Neural progenitor cell (in vitro differentiated cells): ENCODE measurements at regions not wholly inside any gene's neighbourhood (a gene's known extent, or its start where the extent isn't known, plus 50 kb on each side); places are given as distances from the start of the nearest gene placed in this dataset.

Experiments used
- DNase-seq: peaks from one replicate; pipeline ENCODE4 v3.0.0-alpha.2; 2016; ENCODE audit warnings: low spot score
- H2AFZ ChIP-seq: fragments of 200-600 bp; sonication (generic); replicated peaks from 2 replicates; pipeline ENCODE4 v1.6.1; 2016; ENCODE audit warnings: antibody characterized with exemption
- H3F3A ChIP-seq: fragments of 200-600 bp; sonication (generic); 2 replicates; pipeline ENCODE4 v1.6.1; 2016; ENCODE audit warnings: antibody characterized with exemption, low read depth
- H3K27ac ChIP-seq: fragments of 200-600 bp; sonication (generic); 2 replicates; pipeline ENCODE4 v1.5.1; 2016; ENCODE audit warnings: mild to moderate bottlenecking
- H3K27me3 ChIP-seq: fragments of 200-600 bp; sonication (generic); 2 replicates; pipeline ENCODE4 v1.6.1; 2016; ENCODE audit warnings: mild to moderate bottlenecking, moderate library complexity
- H3K36me3 ChIP-seq: fragments of 200-600 bp; sonication (generic); 2 replicates; pipeline ENCODE4 v1.5.1; 2016
- H3K4me1 ChIP-seq: fragments of 200-600 bp; sonication (generic); 2 replicates; pipeline ENCODE4 v1.6.1; 2016; ENCODE audit warnings: mixed run types
- H3K4me2 ChIP-seq: fragments of 200-600 bp; sonication (generic); 2 replicates; pipeline ENCODE4 v1.6.1; 2016
- H3K4me3 ChIP-seq: fragments of 200-600 bp; sonication (generic); 2 replicates; pipeline ENCODE4 v1.5.1; 2016
- H3K79me2 ChIP-seq: fragments of 200-600 bp; sonication (generic); 2 replicates; pipeline ENCODE4 v1.6.1; 2016; ENCODE audit warnings: low read depth
- H3K9ac ChIP-seq: fragments of 200-600 bp; sonication (generic); 2 replicates; pipeline ENCODE4 v1.6.1; 2016
- H3K9me3 ChIP-seq: fragments of 200-600 bp; sonication (generic); 2 replicates; pipeline ENCODE4 v1.5.1; 2016; ENCODE audit warnings: low read depth
- H4K20me1 ChIP-seq: fragments of 200-600 bp; sonication (generic); 2 replicates; pipeline ENCODE4 v1.6.1; 2016; ENCODE audit warnings: low read depth
- H3K27ac Mint-ChIP-seq: 3 replicates; pipeline ENCODE4 v1.8.0; 2021; ENCODE audit warnings: mixed read lengths
- H3K27me3 Mint-ChIP-seq: 2 replicates; pipeline ENCODE4 v1.8.0; 2022; ENCODE audit warnings: low read depth, mild to moderate bottlenecking, inconsistent platforms, moderate library complexity, mixed read lengths; ENCODE audit not compliant: insufficient read depth
- H3K36me3 Mint-ChIP-seq: 3 replicates; pipeline ENCODE4 v1.8.0; 2021; ENCODE audit warnings: mixed read lengths
- H3K4me1 Mint-ChIP-seq: 3 replicates; pipeline ENCODE4 v1.8.0; 2021; ENCODE audit warnings: mixed read lengths
- H3K4me3 Mint-ChIP-seq: 3 replicates; pipeline ENCODE4 v1.8.0; 2021; ENCODE audit warnings: mild to moderate bottlenecking, moderate library complexity, mixed read lengths
- H3K9me3 Mint-ChIP-seq: 3 replicates; pipeline ENCODE4 v1.8.0; 2020; ENCODE audit warnings: mixed read lengths
- EZH2 ChIP-seq: fragments of 200-600 bp; sonication (generic); IDR thresholded peaks from 2 replicates; pipeline ENCODE4 v1.6.1; 2017; ENCODE audit warnings: antibody characterized with exemption, mild to moderate bottlenecking, moderate library complexity
- EZH2phosphoT487 ChIP-seq: fragments of 200-600 bp; sonication (generic); IDR thresholded peaks from 2 replicates; pipeline ENCODE4 v1.6.1; 2017; ENCODE audit warnings: antibody characterized with exemption
- TF ChIP-seq, protein P1 (sequence below): fragments of 200-600 bp; sonication (generic); IDR thresholded peaks from 2 replicates; pipeline ENCODE4 v1.5.1; 2017; ENCODE audit warnings: antibody characterized with exemption, mild to moderate bottlenecking

DNA sequence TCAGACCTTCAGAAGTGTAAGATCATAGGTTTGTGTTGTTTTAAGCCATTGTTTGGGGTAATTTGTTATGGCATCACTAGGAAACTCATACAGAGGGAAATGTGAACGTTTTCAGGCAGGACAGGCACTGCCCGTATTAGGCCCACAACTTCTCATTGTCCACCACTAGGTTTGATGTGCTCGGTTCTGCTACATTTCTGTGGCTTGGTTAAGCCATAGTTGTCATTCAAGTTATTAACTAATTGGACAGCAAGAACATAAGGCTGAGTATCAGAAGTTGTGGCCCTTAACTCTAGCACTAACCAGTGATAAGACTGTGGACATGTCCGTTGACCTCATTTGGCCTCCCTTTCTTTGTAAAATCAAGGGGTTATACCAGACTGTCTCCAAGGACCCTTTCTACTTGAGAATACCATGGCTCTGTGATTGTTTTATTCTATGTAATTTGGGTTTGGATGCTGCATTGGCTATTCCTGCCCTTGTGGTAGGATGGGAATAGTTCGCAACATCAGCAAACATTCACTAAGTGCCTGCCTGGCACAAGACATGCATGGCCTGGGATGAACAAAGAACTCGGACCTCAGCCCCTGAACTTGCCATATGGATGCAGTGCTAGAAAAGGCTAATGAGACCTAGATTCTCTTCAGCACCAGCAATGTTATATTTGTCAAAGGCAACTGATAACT, 85.7 kb downstream of the CCDC71L start:
- no peaks in the 10 kb centered on the region for H3K9me3 ChIP-seq
- Mint-ChIP-seq H3K4me1 (no peaks in the 10 kb centered on the region), H3K27ac (no peak overlapping the region), H3K9me3 (no peaks in the 10 kb centered on the region), H3K4me3 (no peak overlapping the region), H3K36me3 (no peaks in the 10 kb centered on the region), H3K27me3 (no peaks in the 10 kb centered on the region)
- no peaks in the 10 kb centered on the region for H3F3A ChIP-seq
- H3K4me2 ChIP-seq = no peak overlapping the region
- no peak overlapping the region for H3K9ac ChIP-seq
- H3K79me2 ChIP-seq = no peaks in the 10 kb centered on the region
- no peak overlapping the region for H3K4me3 ChIP-seq
- H4K20me1 ChIP-seq = no peaks in the 10 kb centered on the region
- no peak overlapping the region for H3K27ac ChIP-seq
- H3K36me3 ChIP-seq = no peaks in the 10 kb centered on the region
- H2AFZ ChIP-seq = no peak overlapping the region
- DNase-seq = no peak
- no peaks in the 10 kb centered on the region for H3K4me1 ChIP-seq
- no peaks in the 10 kb centered on the region for H3K27me3 ChIP-seq
- TF ChIP-seq EZH2 (no peak), EZH2phosphoT487 (no peak)
- TF ChIP-seq, protein P1, sequence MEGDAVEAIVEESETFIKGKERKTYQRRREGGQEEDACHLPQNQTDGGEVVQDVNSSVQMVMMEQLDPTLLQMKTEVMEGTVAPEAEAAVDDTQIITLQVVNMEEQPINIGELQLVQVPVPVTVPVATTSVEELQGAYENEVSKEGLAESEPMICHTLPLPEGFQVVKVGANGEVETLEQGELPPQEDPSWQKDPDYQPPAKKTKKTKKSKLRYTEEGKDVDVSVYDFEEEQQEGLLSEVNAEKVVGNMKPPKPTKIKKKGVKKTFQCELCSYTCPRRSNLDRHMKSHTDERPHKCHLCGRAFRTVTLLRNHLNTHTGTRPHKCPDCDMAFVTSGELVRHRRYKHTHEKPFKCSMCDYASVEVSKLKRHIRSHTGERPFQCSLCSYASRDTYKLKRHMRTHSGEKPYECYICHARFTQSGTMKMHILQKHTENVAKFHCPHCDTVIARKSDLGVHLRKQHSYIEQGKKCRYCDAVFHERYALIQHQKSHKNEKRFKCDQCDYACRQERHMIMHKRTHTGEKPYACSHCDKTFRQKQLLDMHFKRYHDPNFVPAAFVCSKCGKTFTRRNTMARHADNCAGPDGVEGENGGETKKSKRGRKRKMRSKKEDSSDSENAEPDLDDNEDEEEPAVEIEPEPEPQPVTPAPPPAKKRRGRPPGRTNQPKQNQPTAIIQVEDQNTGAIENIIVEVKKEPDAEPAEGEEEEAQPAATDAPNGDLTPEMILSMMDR = no peak

DNA sequence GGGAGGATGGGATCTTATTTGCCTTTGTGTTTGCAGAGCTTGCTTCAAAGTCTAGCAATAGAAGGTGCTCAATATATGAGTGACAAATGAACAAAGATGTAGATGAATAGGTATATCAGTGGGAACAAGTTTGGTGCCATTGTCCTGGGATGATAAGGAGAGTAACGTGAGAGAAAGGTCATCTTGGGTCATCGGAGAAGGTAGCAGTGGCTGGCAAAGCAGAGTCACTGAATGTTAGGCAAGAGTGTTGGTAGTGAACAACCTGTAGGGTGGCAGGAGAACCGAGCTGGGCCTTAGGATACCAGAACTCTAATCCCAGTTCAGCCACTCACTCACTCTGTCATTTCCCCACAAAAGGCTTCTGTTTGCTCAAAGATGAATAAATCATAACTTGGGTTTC, 87.2 kb downstream of the CCDC71L start:
- Histone ChIP-seq H3K27me3 (no peaks in the 10 kb centered on the region), H3K9me3 (no peaks in the 10 kb centered on the region), H3K9ac (no peak overlapping the region), H3K4me2 (no peak overlapping the region), H3K4me3 (no peak overlapping the region), H2AFZ (no peak overlapping the region), H3K4me1 (peaks cover 5% of the 10 kb centered on the region), H3K27ac (no peak overlapping the region), H3K79me2 (no peaks in the 10 kb centered on the region), H3K36me3 (no peaks in the 10 kb centered on the region), H4K20me1 (no peaks in the 10 kb centered on the region), H3F3A (no peaks in the 10 kb centered on the region)
- TF ChIP-seq EZH2 (no peak), EZH2phosphoT487 (no peak)
- TF ChIP-seq, protein P1 = no peak
- Mint-ChIP-seq H3K4me3 (no peak overlapping the region), H3K9me3 (no peaks in the 10 kb centered on the region), H3K27me3 (no peaks in the 10 kb centered on the region), H3K4me1 (peaks cover 2% of the 10 kb centered on the region), H3K36me3 (no peaks in the 10 kb centered on the region), H3K27ac (no peak overlapping the region)
- DNase-seq = no peak

DNA sequence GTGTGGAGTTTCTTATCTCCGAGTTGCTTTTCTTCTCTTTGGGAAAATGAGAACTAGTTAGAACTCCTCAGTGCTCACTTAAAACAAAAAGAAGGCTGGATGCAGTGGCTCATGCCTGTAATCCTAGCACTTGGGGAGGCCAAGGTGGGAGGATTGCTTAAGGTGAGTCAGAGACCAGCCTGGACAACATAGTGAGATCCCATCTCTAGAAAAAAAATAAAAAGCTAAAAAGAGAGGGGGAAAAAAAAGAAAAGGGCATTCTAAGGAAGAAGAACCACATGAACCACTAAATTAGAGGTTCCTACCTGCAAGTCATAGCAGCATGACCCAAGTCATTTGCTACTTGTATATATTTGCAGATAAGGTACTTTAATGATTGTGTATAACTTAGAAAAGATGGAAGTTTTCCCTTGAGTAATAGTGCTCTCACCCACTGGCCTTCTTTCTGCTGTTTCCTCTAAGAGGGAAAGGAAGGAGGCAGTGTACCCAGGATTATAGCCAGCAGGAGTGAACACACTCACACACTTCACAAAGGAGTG, 87.8 kb downstream of the CCDC71L start:
- peaks cover 7% of the 10 kb centered on the region for H3K4me1 Mint-ChIP-seq
- no peak overlapping the region for H3K4me3 ChIP-seq
- no peaks in the 10 kb centered on the region for H3K27me3 Mint-ChIP-seq
- H3K79me2 ChIP-seq = no peaks in the 10 kb centered on the region
- DNase-seq = no peak
- H3K36me3 Mint-ChIP-seq = no peaks in the 10 kb centered on the region
- no peaks in the 10 kb centered on the region for H4K20me1 ChIP-seq
- H3K9me3 Mint-ChIP-seq = no peaks in the 10 kb centered on the region
- H2AFZ ChIP-seq = no peak overlapping the region
- no peaks in the 10 kb centered on the region for H3K27me3 ChIP-seq
- no peak overlapping the region for H3K9ac ChIP-seq
- H3K4me1 ChIP-seq = peaks cover 6% of the 10 kb centered on the region
- H3K27ac Mint-ChIP-seq = no peak overlapping the region
- H3K4me2 ChIP-seq = no peak overlapping the region
- no peak overlapping the region for H3K27ac ChIP-seq
- no peaks in the 10 kb centered on the region for H3K36me3 ChIP-seq
- H3F3A ChIP-seq = no peaks in the 10 kb centered on the region
- no peaks in the 10 kb centered on the region for H3K9me3 ChIP-seq
- H3K4me3 Mint-ChIP-seq = no peak overlapping the region
- TF ChIP-seq, protein P1 = no peak
- no peak for TF ChIP-seq EZH2phosphoT487
